HG02885 (cell line): ENCODE measurements at regions not wholly inside any gene's neighbourhood (a gene's known extent, or its start where the extent isn't known, plus 50 kb on each side); places are given as distances from the start of the nearest gene placed in this dataset.
"Not testable (repeated sequence)": the region's sequence is repeated elsewhere in the genome, so short reads cannot be mapped to it uniquely, and the experiment has no call there.

Experiments
- ATAC-seq: cut with Tn5 transposase; IDR thresholded peaks from one replicate; pipeline ENCODE4 v1.9.1; 2021; ENCODE audit warnings: mild to moderate bottlenecking; ENCODE audit not compliant: unreplicated experiment, poor library complexity

DNA sequence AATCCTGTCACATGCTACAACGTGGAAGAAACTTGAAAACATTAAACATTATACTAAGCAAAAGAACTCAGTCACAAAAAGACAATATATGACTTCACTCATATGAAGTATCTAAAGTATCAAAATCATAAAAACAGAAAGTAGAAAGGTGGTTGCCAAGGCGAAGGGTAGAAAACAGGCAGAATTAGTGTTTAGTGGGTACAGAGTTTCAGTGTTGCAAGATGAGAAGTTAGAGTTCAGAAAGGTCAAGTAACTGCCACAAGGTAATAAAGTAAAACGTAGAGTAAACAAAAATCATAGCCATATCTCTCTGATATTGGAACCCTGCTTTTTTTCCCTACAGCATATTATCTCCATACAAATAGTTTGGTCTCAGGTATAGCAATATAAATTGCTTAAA lies 223.8 kb upstream of the FSCB start:
- no peak for ATAC-seq

DNA sequence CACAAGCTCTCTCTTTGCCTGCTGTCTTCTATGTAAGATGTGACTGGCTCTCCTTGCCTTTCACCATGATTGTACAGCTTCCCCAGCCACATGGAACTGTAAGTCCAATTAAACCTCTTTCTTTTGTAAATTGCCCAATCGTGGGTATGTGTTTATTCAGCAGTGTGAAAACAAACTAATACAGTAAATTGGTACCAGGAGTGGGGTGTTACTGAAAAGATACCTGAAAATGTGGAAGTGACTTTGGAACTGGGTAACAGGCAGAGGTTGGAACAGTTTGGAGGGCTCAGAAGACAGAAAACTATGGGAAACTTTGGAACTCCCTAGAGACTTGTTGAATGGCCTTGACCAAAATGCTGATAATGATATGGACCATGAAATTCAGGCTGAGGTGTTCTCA lies 214.3 kb upstream of the FSCB start:
- not testable (repeated sequence) for ATAC-seq

DNA sequence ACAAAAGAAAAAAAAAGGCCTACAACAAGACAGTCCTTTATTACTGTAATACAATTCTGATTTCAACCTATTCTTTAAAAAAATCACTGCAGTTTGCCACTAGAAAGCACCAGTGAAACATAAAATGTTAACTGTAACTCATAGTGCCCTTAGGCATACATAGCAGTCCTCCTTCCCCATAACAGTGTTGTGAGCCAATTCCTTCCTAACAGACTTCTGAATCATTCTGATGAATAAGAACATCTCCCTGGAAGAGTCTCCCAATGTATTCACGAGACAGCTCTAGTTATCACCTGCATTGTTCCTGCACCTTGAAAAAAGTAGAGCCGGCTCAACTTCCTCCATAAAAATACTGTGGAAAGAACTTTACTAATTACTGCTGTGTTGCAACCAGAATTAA lies 213.6 kb upstream of the FSCB start:
- no peak for ATAC-seq

GRCh38 chr14:44712024-44712815 lies 205.1 kb upstream of the FSCB start:
- ATAC-seq = no peak

- no peak for ATAC-seq
Measured at GRCh38 chr14:44701563-44702263, 194.6 kb upstream of the FSCB start.

DNA sequence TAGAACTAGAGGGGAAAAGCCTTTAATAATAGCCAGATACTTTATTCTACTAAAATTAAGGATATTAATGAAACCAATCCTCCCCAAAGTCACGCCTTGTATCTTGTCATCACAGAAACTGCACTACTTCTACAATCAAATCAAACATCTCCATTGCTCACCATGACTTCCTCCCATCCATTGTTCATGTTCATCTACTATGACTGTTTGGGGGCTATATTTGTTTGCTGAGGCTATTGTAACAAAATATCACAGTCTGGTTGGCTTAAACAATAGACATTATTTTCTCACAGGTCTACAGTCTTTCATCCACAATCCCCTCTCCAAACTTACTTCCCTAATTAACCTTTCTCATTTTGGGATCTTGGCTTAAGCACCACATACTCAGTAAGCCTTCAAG lies 193.6 kb upstream of the FSCB start:
- no peak for ATAC-seq

DNA sequence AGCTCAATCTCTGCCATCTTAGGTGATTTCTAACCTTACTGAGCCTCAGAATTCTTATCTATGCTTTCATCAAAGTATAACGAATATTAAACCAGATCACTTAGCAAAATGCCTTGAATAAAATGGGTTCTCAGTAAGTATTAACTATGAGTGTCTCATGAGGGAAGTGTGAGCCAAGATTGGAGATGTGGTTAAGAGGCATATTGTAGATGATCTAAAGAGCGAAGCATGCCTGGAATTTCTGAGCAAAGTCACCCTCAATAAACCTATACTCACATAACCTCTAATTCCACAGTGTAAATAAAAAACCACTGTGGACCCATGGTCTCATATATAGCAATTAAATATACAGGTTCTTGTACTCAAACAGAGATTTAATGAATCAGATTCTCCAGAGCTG lies 193.1 kb upstream of the FSCB start:
- no peak for ATAC-seq

DNA sequence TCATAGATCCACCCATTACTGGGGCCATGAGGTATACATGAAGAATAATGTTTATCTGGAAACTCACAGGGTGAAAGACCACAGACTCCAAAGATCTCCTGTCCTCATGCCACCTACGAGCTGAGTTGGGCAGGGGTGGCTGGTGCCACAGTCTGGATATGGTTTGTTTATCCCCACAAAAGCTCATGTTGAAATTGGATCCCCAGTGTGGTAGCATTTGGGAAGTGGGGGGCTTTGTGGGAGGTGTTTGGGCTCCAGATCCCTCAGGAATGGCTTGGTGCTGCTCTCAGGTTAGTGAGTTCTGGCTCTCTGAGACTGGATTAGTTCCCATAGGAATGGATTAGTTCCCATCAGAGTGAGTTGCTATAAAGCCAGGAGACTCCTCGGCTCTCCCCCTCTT lies 192.3 kb upstream of the FSCB start:
- no peak for ATAC-seq

- ATAC-seq = no peak
Measured at GRCh38 chr14:44669496-44669895, 162.4 kb upstream of the FSCB start.

DNA sequence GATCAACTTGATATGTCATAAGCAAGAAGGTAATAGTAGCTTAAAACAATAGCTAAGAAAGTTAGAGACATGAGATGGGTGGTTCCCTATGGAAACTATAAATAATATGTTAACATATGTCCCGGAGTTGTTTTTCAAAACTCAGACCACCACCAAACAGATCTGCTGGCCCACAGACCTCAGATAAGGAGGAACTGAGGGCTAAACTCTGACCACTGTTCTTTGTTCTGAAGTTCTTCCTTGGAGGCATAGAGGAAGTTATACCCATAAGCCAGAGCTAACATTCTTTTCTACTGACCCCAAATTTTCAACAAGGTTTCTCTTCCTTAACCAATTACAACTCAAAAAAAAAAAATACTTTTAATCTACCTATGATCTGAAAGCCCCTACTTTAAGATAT lies 156.1 kb upstream of the FSCB start:
- no peak for ATAC-seq

DNA sequence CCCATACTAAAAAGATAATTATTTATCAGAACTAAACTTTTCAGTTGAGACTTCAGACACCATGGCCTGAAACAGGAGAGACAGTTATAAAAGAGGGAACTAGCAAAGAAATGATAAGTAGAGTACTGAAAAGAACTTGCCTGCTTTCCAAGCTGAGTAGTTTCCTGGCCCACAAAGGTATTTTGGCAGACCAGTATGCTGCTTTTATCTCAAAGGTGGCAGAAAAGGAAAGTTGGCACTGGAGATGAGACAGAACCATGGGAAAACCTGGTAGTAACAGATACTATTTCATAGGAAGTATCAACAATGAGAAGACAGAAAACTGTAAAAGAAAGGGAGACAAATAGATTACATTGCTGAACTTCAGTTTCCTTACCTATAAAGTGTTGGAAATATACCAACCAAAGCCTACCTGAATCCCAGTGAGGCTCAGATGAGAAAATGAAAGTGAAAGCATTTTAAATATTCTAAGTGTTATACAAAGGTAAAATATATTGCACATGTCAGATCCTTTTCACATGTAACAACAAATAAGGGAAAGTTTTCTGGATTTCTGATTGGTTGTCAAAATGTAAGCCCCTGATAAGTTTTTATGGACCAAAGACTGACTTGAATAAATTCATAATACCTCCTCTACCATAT lies 155.3 kb upstream of the FSCB start:
- ATAC-seq = no peak

DNA sequence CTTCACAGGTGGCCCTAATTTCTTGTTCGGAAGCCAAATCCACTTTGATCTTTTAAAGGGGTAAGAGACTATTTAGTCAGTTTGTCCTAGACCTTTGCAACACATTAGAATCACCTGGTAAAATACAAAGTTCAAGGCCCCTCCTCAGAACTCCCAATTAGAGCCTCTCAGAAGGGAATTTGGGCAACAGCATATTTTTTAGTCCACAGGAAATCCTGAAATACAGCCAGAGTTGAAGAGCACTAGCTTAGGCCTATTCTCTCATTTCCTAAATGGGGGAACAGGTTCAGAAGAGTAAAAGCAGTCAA lies 151.3 kb upstream of the FSCB start:
- no peak for ATAC-seq

GRCh38 chr14:44657696-44658388 lies 150.8 kb upstream of the FSCB start:
- ATAC-seq = no peak

GRCh38 chr14:44657203-44657602 lies 150.1 kb upstream of the FSCB start:
- no peak for ATAC-seq

- no peak for ATAC-seq
Measured at GRCh38 chr14:44654591-44654990, 147.5 kb upstream of the FSCB start.

GRCh38 chr14:44653641-44654040 lies 146.6 kb upstream of the FSCB start:
- ATAC-seq = no peak

DNA sequence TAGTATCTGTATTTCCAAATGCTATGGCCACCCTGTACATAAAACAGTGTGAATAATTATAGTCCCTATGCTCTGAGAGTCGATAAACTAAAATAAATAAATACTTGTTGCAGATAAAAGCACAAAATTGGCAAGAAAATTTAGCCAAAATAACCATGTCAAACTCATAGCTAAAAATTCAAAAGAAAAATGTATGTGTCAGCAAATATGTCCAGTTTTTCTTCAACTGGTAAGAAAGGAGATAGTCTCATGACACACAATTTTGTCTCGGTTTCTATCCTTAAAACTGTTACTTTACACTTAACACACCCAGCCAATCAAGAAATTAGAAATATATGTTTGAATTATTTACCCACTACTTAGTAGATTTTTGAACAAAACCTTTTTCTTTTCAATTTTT lies 145.6 kb upstream of the FSCB start:
- no peak for ATAC-seq

DNA sequence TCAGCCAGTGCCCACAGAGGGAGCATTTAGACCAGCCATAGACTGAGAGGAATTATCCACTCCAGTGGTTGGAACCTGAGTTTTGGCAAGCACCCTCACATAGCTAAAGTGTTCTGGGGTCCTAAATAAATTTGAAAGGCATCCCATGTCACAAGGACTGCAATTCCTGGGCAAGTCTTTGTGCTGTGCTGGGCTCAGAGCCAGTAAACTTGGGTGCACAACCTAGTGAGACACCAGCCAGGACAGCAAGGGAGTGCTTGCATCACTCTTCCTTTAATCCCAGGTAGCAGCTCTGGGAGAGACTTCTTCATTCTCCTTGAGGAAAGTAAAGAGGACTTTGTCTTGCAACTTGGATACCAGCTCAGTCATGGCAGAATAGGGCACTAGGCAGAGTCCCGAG lies 142.0 kb upstream of the FSCB start:
- ATAC-seq = no peak

- no peak for ATAC-seq
Measured at GRCh38 chr14:44640416-44640815, 133.3 kb upstream of the FSCB start.

GRCh38 chr14:44639781-44640385 lies 132.8 kb upstream of the FSCB start:
- ATAC-seq = no peak

GRCh38 chr14:44634692-44635091 lies 127.6 kb upstream of the FSCB start:
- ATAC-seq = no peak
